ENCODE measurements at regions not wholly inside any gene's neighbourhood (a gene's known extent, or its start where the extent isn't known, plus 50 kb on each side); places are given as distances from the start of the nearest gene placed in this dataset.

DNA sequence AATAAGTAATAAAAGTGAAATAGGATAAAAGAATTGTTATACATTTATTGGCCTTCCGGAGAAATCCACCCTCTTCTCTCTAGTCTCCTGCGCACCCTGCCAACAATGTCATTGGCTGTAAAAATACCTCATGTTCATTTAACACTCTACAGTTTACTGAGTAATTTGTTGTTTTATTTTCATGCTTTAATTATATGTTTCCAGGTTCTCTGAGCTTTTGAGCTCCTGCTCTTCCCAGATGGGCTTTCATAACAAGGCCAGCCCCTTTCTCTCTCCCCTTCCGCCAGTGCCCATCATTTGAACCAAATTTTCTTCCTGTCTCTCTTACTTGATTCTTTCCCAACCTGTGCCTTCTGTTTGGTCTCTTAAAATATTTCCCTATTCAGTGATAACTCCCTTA lies 144.6 kb upstream of the PRSS1 start:
- TF ChIP-seq, protein P1, sequence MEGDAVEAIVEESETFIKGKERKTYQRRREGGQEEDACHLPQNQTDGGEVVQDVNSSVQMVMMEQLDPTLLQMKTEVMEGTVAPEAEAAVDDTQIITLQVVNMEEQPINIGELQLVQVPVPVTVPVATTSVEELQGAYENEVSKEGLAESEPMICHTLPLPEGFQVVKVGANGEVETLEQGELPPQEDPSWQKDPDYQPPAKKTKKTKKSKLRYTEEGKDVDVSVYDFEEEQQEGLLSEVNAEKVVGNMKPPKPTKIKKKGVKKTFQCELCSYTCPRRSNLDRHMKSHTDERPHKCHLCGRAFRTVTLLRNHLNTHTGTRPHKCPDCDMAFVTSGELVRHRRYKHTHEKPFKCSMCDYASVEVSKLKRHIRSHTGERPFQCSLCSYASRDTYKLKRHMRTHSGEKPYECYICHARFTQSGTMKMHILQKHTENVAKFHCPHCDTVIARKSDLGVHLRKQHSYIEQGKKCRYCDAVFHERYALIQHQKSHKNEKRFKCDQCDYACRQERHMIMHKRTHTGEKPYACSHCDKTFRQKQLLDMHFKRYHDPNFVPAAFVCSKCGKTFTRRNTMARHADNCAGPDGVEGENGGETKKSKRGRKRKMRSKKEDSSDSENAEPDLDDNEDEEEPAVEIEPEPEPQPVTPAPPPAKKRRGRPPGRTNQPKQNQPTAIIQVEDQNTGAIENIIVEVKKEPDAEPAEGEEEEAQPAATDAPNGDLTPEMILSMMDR (conservative IDR thresholded peaks at IDR 0.05): no peak
- no peak for TF ChIP-seq EZH2 (IDR thresholded peaks at IDR 0.05; ENCODE audit: low read depth)

Measured in PC-9 (cell line).